ENCODE measurements at regions not wholly inside any gene's neighbourhood (a gene's known extent, or its start where the extent isn't known, plus 50 kb on each side); places are given as distances from the start of the nearest gene placed in this dataset.

DNA sequence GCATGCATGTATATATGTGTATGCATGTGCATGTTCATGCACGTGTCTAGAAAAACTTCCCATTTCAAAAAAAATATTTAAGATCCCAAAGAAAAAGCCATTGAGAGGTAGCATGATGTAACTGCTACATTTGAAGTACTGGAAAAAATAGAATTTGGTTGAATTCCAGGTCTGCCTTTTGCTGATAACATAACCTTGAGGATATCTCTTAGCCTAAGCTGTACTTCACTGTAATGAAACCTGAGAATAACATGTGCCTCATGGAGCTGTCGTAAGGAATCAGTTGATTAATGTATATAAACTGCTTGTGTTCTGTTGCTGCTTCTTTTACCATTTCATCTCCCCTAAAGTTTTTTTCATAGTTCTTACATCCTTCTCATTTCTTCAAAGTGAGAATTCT, 351.8 kb downstream of the GRIA2 start:
- in situ Hi-C loops (cut with MboI), result no loop called here
- ChIA-PET RAD21 (ENCODE audit: unreplicated experiment) (no interaction called here), SMC1A (ENCODE audit: uncharacterized antibody, unreplicated experiment) (no interaction called here), POLR2A (no interaction called here), CTCF (no interaction called here)
- TF ChIP-seq NFYA (IDR thresholded peaks at IDR 0.05; ENCODE audit: borderline replicate concordance, low read depth, low read length), result no peak
- TF ChIP-seq MYB (IDR thresholded peaks at IDR 0.05; ENCODE audit: borderline replicate concordance, low read depth, low read length), result no peak
- TF ChIP-seq, protein P1, sequence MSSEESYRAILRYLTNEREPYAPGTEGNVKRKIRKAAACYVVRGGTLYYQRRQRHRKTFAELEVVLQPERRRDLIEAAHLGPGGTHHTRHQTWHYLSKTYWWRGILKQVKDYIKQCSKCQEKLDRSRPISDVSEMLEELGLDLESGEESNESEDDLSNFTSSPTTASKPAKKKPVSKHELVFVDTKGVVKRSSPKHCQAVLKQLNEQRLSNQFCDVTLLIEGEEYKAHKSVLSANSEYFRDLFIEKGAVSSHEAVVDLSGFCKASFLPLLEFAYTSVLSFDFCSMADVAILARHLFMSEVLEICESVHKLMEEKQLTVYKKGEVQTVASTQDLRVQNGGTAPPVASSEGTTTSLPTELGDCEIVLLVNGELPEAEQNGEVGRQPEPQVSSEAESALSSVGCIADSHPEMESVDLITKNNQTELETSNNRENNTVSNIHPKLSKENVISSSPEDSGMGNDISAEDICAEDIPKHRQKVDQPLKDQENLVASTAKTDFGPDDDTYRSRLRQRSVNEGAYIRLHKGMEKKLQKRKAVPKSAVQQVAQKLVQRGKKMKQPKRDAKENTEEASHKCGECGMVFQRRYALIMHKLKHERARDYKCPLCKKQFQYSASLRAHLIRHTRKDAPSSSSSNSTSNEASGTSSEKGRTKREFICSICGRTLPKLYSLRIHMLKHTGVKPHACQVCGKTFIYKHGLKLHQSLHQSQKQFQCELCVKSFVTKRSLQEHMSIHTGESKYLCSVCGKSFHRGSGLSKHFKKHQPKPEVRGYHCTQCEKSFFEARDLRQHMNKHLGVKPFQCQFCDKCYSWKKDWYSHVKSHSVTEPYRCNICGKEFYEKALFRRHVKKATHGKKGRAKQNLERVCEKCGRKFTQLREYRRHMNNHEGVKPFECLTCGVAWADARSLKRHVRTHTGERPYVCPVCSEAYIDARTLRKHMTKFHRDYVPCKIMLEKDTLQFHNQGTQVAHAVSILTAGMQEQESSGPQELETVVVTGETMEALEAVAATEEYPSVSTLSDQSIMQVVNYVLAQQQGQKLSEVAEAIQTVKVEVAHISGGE (CRISPR knock-in tag; IDR thresholded peaks at IDR 0.05), result no peak
- no peak for TF ChIP-seq SREBF2 (IDR thresholded peaks at IDR 0.05; ENCODE audit: low read length)
- TF ChIP-seq ZNF217 (IDR thresholded peaks at IDR 0.05), result no peak
- no peak for TF ChIP-seq ZNF274 (IDR thresholded peaks at IDR 0.05; ENCODE audit: insufficient read depth, insufficient read length)
- no peak for TF ChIP-seq PAX5 (IDR thresholded peaks at IDR 0.05; ENCODE audit: borderline replicate concordance, low read depth, low read length)
- TF ChIP-seq JUND (IDR thresholded peaks at IDR 0.05; ENCODE audit: low read depth, low read length), result no peak
- TF ChIP-seq, protein P2, sequence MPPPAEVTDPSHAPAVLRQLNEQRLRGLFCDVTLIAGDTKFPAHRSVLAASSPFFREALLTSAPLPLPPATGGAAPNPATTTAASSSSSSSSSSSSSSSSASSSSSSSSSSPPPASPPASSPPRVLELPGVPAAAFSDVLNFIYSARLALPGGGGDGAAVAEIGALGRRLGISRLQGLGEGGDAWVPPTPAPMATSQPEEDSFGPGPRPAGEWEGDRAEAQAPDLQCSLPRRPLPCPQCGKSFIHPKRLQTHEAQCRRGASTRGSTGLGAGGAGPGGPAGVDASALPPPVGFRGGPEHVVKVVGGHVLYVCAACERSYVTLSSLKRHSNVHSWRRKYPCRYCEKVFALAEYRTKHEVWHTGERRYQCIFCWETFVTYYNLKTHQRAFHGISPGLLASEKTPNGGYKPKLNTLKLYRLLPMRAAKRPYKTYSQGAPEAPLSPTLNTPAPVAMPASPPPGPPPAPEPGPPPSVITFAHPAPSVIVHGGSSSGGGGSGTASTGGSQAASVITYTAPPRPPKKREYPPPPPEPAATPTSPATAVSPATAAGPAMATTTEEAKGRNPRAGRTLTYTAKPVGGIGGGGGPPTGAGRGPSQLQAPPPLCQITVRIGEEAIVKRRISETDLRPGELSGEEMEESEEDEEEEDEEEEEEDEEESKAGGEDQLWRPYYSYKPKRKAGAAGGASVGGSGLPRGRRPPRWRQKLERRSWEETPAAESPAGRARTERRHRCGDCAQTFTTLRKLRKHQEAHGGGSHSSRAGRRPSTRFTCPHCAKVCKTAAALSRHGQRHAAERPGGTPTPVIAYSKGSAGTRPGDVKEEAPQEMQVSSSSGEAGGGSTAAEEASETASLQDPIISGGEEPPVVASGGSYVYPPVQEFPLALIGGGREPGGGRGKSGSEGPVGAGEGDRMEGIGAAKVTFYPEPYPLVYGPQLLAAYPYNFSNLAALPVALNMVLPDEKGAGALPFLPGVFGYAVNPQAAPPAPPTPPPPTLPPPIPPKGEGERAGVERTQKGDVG (CRISPR knock-in tag; IDR thresholded peaks at IDR 0.05), result no peak
- TF ChIP-seq NBN (IDR thresholded peaks at IDR 0.05), result no peak
- no peak for TF ChIP-seq KAT2A (conservative IDR thresholded peaks at IDR 0.05; ENCODE audit: control insufficient read depth, low read depth, low read length)
- TF ChIP-seq, protein P3, sequence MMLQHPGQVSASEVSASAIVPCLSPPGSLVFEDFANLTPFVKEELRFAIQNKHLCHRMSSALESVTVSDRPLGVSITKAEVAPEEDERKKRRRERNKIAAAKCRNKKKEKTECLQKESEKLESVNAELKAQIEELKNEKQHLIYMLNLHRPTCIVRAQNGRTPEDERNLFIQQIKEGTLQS (IDR thresholded peaks at IDR 0.05; ENCODE audit: borderline replicate concordance, extremely low read depth, low read depth, low read length), result no peak
- no peaks in the 10 kb centered on the region for H3K27me3 ChIP-seq (replicated peaks in 1 of 2; ENCODE audit: control insufficient read depth in 2 of 2, insufficient read depth in 2 of 2, low read length in 1 of 2)
- H3K4me1 ChIP-seq (ENCODE audit: control insufficient read depth, insufficient read depth, low read length), result no peaks in the 10 kb centered on the region
- no peak overlapping the region for H3K27ac ChIP-seq (ENCODE audit: control insufficient read depth, insufficient read depth)
- FAIRE-seq, result no peak
- no peak overlapping the region for H3K4me2 ChIP-seq (ENCODE audit: control insufficient read depth, insufficient read depth)
- no peak overlapping the region for H3K4me3 ChIP-seq
- no peaks in the 10 kb centered on the region for H4K20me1 ChIP-seq (ENCODE audit: control insufficient read depth, insufficient read depth)
- no peak for DNase-seq (ENCODE audit: low read depth, low spot score)
- H2AFZ ChIP-seq (ENCODE audit: control insufficient read depth, low read depth, low read length), result no peak overlapping the region
- H3K79me2 ChIP-seq (ENCODE audit: control insufficient read depth, insufficient read depth, low read length), result no peaks in the 10 kb centered on the region
- no peak overlapping the region for H3K9ac ChIP-seq (ENCODE audit: control insufficient read depth, insufficient read depth, low read length)
- intact Hi-C loops (cut with micrococcal nuclease; ENCODE audit: unreplicated experiment), result no loop called here
- no peak for ATAC-seq
- H3K9me3 ChIP-seq (replicated peaks; ENCODE audit: control insufficient read depth, insufficient read depth, low read length), result no peaks in the 10 kb centered on the region
- WGBS (ENCODE audit: insufficient coverage, insufficient replicate concordance, low lambda C conversion rate, missing lambda C conversion rate), result 9% methylated on average over 2 of the region's 2 CpGs
- H3K36me3 ChIP-seq (ENCODE audit: control insufficient read depth in 2 of 2, insufficient read depth in 2 of 2, low read length in 1 of 2), result no peaks in the 10 kb centered on the region
- BruUV-seq (replicated peaks), result no TSS peak
